ENCODE measurements at regions not wholly inside any gene's neighbourhood (a gene's known extent, or its start where the extent isn't known, plus 50 kb on each side); places are given as distances from the start of the nearest gene placed in this dataset.

DNA sequence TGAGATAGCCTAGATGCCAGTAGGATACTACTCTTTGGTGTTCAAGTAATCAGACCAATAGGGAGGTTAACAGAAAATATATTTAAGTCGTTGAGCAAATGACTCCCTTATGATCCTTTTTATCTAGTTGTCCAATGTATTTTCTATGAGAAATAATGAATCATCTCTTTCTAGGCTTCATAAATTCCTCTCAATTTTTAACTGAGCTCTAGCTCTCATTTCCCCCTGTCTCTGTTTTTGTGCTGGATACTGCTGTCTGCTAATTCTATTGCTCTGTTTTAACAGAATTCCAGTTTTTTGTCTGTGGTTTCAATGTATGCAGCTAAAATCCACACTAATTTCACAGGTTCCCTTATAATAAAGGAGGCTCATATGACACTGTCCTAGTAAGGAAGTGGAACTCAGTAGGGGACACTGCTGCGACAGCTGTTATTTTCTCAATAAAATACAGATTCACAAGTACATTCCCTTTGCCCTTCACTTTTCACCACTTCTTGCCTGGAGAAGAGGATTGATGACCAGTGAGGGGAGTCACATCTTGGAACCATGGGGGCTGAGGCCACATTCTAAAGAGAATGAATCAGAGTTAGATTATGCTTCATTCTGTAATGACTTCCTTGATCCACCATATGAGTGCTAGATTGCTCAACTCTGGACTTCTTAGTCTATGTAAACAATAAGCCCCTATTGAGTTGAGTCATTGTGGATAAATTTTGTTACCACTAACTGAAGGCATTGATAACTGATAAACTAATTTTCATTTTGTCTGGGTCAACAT is 558.7 kb upstream of the KCNMB2 start:
- DNase-seq: no peak

GRCh38 chr3:177978946-177979345 is 557.3 kb upstream of the KCNMB2 start:
- DNase-seq: no peak

GRCh38 chr3:177979703-177980102 is 556.5 kb upstream of the KCNMB2 start:
- DNase-seq: no peak

DNA sequence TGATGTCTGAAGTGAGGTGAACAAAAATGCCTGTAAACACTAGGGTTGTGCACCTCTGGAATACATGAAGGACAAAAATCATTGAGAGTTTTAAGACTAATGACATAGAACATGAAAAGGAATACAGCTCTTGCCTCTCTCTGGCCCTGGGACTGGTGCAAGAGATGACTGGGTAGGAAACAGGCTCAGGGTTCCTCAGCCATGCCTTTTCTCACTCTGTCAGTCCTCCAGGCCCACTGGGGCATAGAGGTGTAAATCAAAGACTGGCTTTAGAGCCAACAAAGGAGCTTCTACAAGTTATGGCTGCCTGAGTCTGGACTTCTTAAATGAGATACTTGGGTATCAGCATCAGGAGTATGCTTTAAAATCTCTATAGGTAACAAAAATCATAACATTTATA is 554.7 kb upstream of the KCNMB2 start:
- DNase-seq: no peak

DNA sequence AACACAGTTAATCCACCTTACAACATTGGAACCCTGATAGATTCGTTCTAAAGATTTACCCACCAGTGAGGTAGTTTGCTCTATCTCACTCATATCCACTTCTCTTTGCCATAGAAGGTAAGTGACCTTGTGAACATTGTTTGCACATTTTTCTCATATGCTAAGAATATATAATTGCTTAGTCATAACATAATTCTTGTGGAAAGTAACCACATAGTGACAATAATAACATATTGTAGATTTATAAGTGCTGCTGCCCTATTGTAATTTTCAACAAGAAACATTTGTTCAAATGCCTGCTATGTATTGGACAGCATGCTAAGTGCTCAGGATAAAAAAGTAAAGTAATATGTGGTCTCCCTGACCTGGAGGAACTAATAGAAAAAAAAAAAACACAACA is 554.2 kb upstream of the KCNMB2 start:
- DNase-seq: no peak

GRCh38 chr3:177983320-177983719 is 552.9 kb upstream of the KCNMB2 start:
- no peak for DNase-seq

- no peak for DNase-seq
These were observed 543.0 kb upstream of the KCNMB2 start for GRCh38 chr3:177992993-177993970.

- no peak for DNase-seq
These were observed 541.3 kb upstream of the KCNMB2 start for GRCh38 chr3:177994976-177995375.

- no peak for DNase-seq
These were observed 540.7 kb upstream of the KCNMB2 start for GRCh38 chr3:177995381-177996085.

DNA sequence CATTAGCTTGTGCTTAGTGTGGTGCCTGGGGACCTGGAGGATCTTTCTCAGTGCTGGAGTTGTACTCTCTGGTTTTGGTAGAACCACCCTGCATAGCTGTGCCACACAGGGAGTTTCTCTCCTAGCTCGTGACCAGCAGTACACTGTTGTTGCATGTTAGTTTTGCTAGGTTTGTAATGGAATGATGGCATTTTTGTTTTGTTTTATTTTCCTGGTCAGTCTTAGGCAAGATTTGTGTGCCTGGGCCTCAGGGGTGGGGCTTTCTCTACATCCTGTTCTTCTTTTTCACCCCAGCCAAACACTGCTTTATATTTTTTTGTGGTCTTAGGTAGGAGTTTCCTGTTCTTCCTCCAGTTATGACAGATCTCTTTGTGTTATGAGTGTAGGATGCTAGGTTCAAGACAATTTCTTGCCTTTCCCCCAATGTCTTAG is 534.5 kb upstream of the KCNMB2 start:
- no peak for DNase-seq

- no peak for DNase-seq
These were observed 534.1 kb upstream of the KCNMB2 start for GRCh38 chr3:178002113-178002512.

GRCh38 chr3:178003756-178004155 is 532.5 kb upstream of the KCNMB2 start:
- no peak for DNase-seq

GRCh38 chr3:178005961-178006360 is 530.3 kb upstream of the KCNMB2 start:
- DNase-seq: no peak

DNA sequence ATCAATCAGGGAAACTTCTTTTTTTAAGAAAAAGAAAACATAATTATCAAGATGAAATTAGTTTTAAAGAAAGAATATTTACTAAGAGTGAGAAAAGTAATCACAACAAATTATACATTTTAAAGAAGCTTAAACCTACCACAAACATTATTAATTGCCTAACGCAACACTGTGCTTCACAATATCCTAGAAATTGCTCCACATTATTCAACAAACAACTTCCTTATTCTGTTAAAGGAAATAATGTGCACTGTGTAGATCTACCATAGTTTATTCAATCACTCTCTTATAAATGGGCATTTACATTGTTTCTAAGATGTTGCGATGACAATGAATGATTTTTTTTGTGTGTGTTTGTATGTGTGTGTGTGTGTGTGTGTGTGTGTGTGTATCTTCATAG is 525.9 kb upstream of the KCNMB2 start:
- no peak for DNase-seq

- DNase-seq: no peak
These were observed 516.6 kb upstream of the KCNMB2 start for GRCh38 chr3:178019645-178020044.

DNA sequence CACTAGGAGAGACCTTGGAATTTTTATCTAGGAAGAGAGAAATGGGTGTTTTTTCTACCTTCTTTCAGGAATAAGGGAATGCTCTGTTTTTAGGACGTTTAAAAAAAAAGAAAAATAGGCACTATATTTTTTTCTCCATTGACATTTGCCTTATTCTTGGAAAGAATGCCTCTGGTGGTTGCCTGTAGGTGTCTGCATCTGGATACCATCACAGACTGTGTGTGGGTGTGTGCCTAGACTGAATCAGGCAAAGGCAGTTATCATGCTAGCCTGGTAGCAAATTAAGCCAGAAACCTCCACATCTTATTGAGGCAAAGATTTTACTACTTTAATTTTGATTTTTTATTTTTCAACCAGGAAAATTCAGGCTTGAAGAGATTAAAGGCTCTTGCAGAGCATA is 513.6 kb upstream of the KCNMB2 start:
- no peak for DNase-seq

DNA sequence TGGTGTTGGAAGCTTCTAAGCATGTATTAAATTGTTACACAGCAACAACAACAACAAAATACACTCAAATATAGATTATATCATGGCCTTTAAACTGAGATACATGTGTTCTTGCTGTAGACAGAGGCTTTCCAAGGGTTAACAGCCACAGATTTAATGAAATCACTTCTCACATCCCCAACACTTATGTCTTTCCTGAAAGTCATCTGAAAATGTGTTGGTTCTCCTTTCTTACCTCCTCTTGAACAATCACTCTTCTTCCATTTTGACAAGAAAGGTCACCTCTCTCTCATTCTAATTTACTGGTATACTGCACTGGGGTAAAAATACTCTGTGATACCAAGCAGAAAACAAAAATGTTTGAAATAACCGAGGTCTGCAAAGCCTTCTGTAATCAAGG is 507.3 kb upstream of the KCNMB2 start:
- no peak for DNase-seq

GRCh38 chr3:178036451-178037144 is 499.6 kb upstream of the KCNMB2 start:
- DNase-seq: no peak

GRCh38 chr3:178041931-178042330 is 494.3 kb upstream of the KCNMB2 start:
- no peak for DNase-seq

DNA sequence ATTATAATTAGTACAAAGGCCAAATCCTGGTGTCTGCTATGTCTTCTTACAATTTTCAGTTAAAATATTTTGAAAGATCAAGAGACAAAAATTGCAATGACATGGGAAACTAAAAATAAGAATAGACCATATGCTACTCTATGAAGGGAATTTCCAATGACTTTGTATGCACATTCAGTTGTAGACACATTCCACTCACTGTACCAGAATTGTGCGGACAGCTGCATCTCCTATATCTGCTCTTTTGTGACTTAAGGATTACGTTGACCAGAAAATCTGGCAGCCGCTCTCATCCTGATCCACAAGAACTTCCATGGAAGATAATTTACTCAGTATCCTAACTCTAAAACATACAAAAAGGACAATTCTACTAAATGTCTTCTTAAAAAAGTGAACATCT is 493.9 kb upstream of the KCNMB2 start:
- DNase-seq: no peak

DNA sequence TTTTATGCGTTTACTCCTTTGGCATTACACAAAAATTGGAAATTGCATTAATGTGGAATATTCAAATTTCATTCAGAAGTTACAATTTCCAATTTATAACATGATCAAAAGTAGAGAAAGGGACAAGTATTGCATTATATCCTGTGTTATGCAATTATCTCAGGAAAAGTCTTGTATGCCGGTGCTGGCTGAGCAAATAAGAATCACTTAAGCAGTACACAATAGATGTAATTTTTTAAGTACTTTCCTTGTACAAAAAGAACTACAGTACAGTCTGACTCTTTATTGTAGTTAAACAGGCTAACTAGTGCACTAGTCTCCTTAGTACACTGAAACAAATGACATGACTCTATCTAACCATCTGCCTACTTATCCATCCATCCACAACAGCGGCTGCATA is 493.2 kb upstream of the KCNMB2 start:
- DNase-seq: no peak

- no peak for DNase-seq
These were observed 491.9 kb upstream of the KCNMB2 start for GRCh38 chr3:178044320-178044719.

- DNase-seq: no peak
These were observed 488.7 kb upstream of the KCNMB2 start for GRCh38 chr3:178047496-178047895.
